ENCODE measurements at regions not wholly inside any gene's neighbourhood (a gene's known extent, or its start where the extent isn't known, plus 50 kb on each side); places are given as distances from the start of the nearest gene placed in this dataset.
"Not testable (repeated sequence)": the region's sequence is repeated elsewhere in the genome, so short reads cannot be mapped to it uniquely, and the experiment has no call there.

DNA sequence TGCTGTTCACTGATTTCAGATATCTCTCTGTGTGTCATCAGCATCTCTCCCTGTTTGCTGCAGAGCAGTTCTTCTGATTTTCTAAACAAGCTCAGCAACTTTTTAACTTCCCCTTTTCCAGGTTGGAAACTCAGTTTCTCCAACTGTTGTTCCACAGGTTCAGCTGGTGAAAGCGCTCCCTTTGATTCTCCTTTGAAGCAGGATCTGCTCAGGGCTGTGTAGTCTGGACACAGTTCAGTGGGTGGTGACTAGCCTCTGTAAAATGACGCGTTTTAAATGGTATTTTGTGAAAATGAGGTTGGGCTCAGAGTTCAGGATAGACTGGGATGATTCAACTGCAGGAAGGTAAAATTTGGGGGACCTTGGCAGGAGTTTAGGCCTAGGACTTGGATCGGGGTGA, 106.3 kb downstream of the TRIM43 start (continued):
- TF ChIP-seq CTCF (IDR thresholded peaks at IDR 0.05; ENCODE audit: control extremely low read depth in 1 of 3, insufficient read depth in 1 of 3, low read depth in 1 of 3, low read length in 3 of 3), result no peak

GRCh38 chr2:95699201-95700184, 107.7 kb downstream of the TRIM43 start:
- H3K27me3 ChIP-seq (replicated peaks in 1 of 4; ENCODE audit: control insufficient read depth in 3 of 4, extremely low read depth in 1 of 4, insufficient read depth in 3 of 4, low read length in 3 of 4); H3K4me1 ChIP-seq (replicated peaks in 1 of 4; ENCODE audit: control insufficient read depth in 3 of 4, insufficient read depth in 4 of 4, low read length in 3 of 4); CTCF ChIA-PET (ENCODE audit: partially characterized antibody); H2AK5ac ChIP-seq (ENCODE audit: low read depth, low read length); H3K36me3 ChIP-seq (ENCODE audit: control insufficient read depth in 2 of 4, insufficient read depth in 4 of 4, low read length in 3 of 4); H3K4me3 ChIP-seq (ENCODE audit: extremely low read depth in 1 of 4, insufficient read depth in 2 of 4, low read depth in 3 of 4, low read length in 4 of 4); H2BK15ac ChIP-seq (ENCODE audit: low read length); H3K18ac ChIP-seq (ENCODE audit: extremely low read depth, low read length); FAIRE-seq; H3K9ac ChIP-seq (replicated peaks in 1 of 4; ENCODE audit: extremely low read depth in 1 of 4, low read depth in 3 of 4, low read length in 3 of 4); H3K56ac ChIP-seq (replicated peaks; ENCODE audit: insufficient read length, low read depth, low read length); DNase-seq (ENCODE audit: low read depth in 1 of 2, low spot score in 2 of 2); H4K8ac ChIP-seq (ENCODE audit: extremely low read depth, insufficient read depth, low read length); H2AFZ ChIP-seq (ENCODE audit: low read length); H2BK12ac ChIP-seq (ENCODE audit: low read depth, low read length); H2BK20ac ChIP-seq (ENCODE audit: low read length); H2BK5ac ChIP-seq (ENCODE audit: low read depth, low read length); H3K79me1 ChIP-seq (ENCODE audit: low read depth, low read length); H3K27ac ChIP-seq (ENCODE audit: low read depth, low read length); H3K23ac ChIP-seq (ENCODE audit: insufficient read length); H3K14ac ChIP-seq (ENCODE audit: insufficient read length); H4K20me1 ChIP-seq (replicated peaks in 1 of 2; ENCODE audit: control insufficient read depth in 1 of 2, insufficient read depth in 2 of 2, low read length in 2 of 2); H4K5ac ChIP-seq (ENCODE audit: insufficient read length, low read depth, low read length); H3K4ac ChIP-seq (replicated peaks; ENCODE audit: insufficient read length, low read depth, low read length); H4K91ac ChIP-seq (replicated peaks; ENCODE audit: insufficient read length, low read length); H3K4me2 ChIP-seq (ENCODE audit: insufficient read depth in 1 of 2, low read depth in 2 of 2, low read length in 2 of 2); H2BK120ac ChIP-seq (replicated peaks; ENCODE audit: low read depth, low read length); H3K79me2 ChIP-seq (ENCODE audit: control insufficient read depth in 1 of 2, insufficient read depth in 2 of 2, low read length in 2 of 2); POLR2A ChIA-PET (ENCODE audit: partially characterized antibody); H3K23me2 ChIP-seq (ENCODE audit: low read depth, low read length): not testable (repeated sequence)
- H3K9me3 ChIP-seq (ENCODE audit: insufficient read depth in 2 of 2, low read depth in 1 of 2, low read length in 1 of 2), result peaks cover 54 to 79% of the 10 kb centered on the region in 2 experiments
- WGBS, 2 experiments (ENCODE audit: extremely low coverage in 1 of 2, insufficient coverage in 1 of 2, insufficient read length in 1 of 2, insufficient replicate concordance in 2 of 2, low coverage in 1 of 2, low lambda C conversion rate in 2 of 2, missing lambda C conversion rate in 1 of 2), result 67% methylated on average over 5 of the region's 5 CpGs; no CpG with 5 or more reads in 1 of the 2 experiments

All from H1 (cell line).